H1 (cell line): ENCODE measurements at regions not wholly inside any gene's neighbourhood (a gene's known extent, or its start where the extent isn't known, plus 50 kb on each side); places are given as distances from the start of the nearest gene placed in this dataset.

Source experiments
- CHD2 ChIP-seq: IDR thresholded peaks from 2 replicates; pipeline ENCODE4 v1.6.1; 2012; ENCODE audit warnings: low read length, improper control_type of control experiment
- CREB1 ChIP-seq: IDR thresholded peaks from 2 replicates; pipeline ENCODE4 v1.6.1; 2012; ENCODE audit warnings: inconsistent platforms
- EP300 ChIP-seq, 2 experiments: IDR thresholded peaks; 1 replicate in 1 of 2; 2 replicates in 1 of 2; pipeline ENCODE4 v1.6.1; 2011 to 2012; ENCODE audit warnings: low read depth in 2 of 2, low read length in 2 of 2, mild to moderate bottlenecking in 2 of 2, borderline replicate concordance in 1 of 2, inconsistent platforms in 1 of 2, moderate library complexity in 1 of 2
- JUND ChIP-seq: IDR thresholded peaks from 2 replicates; pipeline ENCODE4 v1.6.1; 2011; ENCODE audit warnings: mild to moderate bottlenecking, improper control_type of control experiment, low read length
- POLR2A ChIP-seq, 2 experiments: IDR thresholded peaks; 1 replicate in 1 of 2; 2 replicates in 1 of 2; pipeline ENCODE4 v1.6.1; 2011; ENCODE audit warnings: low read depth in 2 of 2, low read length in 2 of 2, mild to moderate bottlenecking in 2 of 2; ENCODE audit errors: control extremely low read depth in 1 of 2
- SP4 ChIP-seq: IDR thresholded peaks from 2 replicates; pipeline ENCODE4 v1.6.1; 2012; ENCODE audit warnings: low read length, inconsistent platforms
- ZNF274 ChIP-seq: IDR thresholded peaks from 2 replicates; pipeline ENCODE4 v1.7.0; 2012; ENCODE audit warnings: low read length, borderline replicate concordance; ENCODE audit errors: extremely low read depth
- TF ChIP-seq, protein P1 (sequence below), 3 experiments: IDR thresholded peaks; 1 replicate in 2 of 3; 2 replicates in 1 of 3; pipeline versions ENCODE4 v1.5.1 to v1.6.1; 2011; ENCODE audit warnings: low read length in 3 of 3, mild to moderate bottlenecking in 3 of 3, inconsistent platforms in 2 of 3, low read depth in 1 of 3, moderate library complexity in 1 of 3; ENCODE audit not compliant: insufficient read depth in 1 of 3; ENCODE audit errors: control extremely low read depth in 1 of 3

DNA sequence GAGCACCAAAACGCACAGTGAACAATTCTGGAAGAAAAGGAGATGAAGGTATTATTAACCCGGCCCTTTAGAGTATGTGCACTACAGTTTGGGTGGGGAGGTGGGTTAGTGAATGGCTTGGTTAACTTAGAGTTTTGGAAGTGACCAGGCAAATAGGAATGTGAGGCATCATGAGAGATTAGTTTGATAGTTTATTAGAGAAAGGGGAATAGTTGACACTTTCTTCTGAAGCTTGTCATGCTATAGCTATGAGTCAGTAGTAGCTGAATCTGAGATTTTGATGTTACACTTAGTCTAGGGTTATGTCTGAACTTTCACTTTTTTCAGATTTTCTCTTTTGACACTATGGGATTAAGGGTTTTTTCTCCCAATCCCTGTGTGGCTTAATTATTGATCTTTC is 567.2 kb downstream of the SNAPC1 start:
- TF ChIP-seq CREB1 (no peak), JUND (no peak), ZNF274 (no peak), EP300 (IDR thresholded peaks at IDR 0.05; ENCODE audit: borderline replicate concordance in 1 of 2, low read depth in 2 of 2, low read length in 2 of 2) (no peak), POLR2A (IDR thresholded peaks at IDR 0.05; ENCODE audit: control extremely low read depth in 1 of 2, low read depth in 2 of 2, low read length in 2 of 2) (no peak), CHD2 (no peak), SP4 (no peak)
- TF ChIP-seq, protein P1, sequence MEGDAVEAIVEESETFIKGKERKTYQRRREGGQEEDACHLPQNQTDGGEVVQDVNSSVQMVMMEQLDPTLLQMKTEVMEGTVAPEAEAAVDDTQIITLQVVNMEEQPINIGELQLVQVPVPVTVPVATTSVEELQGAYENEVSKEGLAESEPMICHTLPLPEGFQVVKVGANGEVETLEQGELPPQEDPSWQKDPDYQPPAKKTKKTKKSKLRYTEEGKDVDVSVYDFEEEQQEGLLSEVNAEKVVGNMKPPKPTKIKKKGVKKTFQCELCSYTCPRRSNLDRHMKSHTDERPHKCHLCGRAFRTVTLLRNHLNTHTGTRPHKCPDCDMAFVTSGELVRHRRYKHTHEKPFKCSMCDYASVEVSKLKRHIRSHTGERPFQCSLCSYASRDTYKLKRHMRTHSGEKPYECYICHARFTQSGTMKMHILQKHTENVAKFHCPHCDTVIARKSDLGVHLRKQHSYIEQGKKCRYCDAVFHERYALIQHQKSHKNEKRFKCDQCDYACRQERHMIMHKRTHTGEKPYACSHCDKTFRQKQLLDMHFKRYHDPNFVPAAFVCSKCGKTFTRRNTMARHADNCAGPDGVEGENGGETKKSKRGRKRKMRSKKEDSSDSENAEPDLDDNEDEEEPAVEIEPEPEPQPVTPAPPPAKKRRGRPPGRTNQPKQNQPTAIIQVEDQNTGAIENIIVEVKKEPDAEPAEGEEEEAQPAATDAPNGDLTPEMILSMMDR (IDR thresholded peaks at IDR 0.05; ENCODE audit: control extremely low read depth in 1 of 3, insufficient read depth in 1 of 3, low read depth in 1 of 3, low read length in 3 of 3) = no peak
